GM23338 (cell line): ENCODE measurements at regions not wholly inside any gene's neighbourhood (a gene's known extent, or its start where the extent isn't known, plus 50 kb on each side); places are given as distances from the start of the nearest gene placed in this dataset.

ENCODE experiments used
- ATAC-seq: fragments of 200-7000 bp; cut with Tn5 transposase; 3 replicates; pipeline ENCODE4 v1.9.1; 2020
- DNase-seq: peaks from one replicate; pipeline ENCODE4 v3.0.0-alpha.2; 2015; ENCODE audit warnings: low spot score
- H2AFZ ChIP-seq: fragments of 200-600 bp; sonication (generic); 2 replicates; pipeline ENCODE4 v1.8.0; 2016; ENCODE audit warnings: antibody characterized with exemption, mild to moderate bottlenecking, moderate library complexity
- H3F3A ChIP-seq: fragments of 200-600 bp; sonication (generic); replicated peaks from 2 replicates; pipeline ENCODE4 v1.8.0; 2017; ENCODE audit warnings: antibody characterized with exemption, mixed run types, low read depth
- H3K27ac ChIP-seq: fragments of 200-600 bp; sonication (generic); 2 replicates; pipeline ENCODE4 v1.6.1; 2016; ENCODE audit warnings: low read depth
- H3K27me3 ChIP-seq: fragments of 200-600 bp; sonication (generic); 2 replicates; pipeline ENCODE4 v1.8.0; 2016; ENCODE audit warnings: mild to moderate bottlenecking, mixed run types, moderate library complexity; ENCODE audit not compliant: insufficient read depth
- H3K36me3 ChIP-seq: fragments of 200-600 bp; sonication (generic); 2 replicates; pipeline ENCODE4 v1.8.0; 2016; ENCODE audit warnings: mild to moderate bottlenecking; ENCODE audit not compliant: insufficient read depth
- H3K4me1 ChIP-seq: fragments of 200-600 bp; sonication (generic); 2 replicates; pipeline ENCODE4 v1.8.0; 2016; ENCODE audit warnings: mild to moderate bottlenecking, moderate library complexity; ENCODE audit not compliant: insufficient read depth
- H3K4me2 ChIP-seq: fragments of 200-600 bp; sonication (generic); 2 replicates; pipeline ENCODE4 v1.7.1; 2017; ENCODE audit warnings: mixed run types
- H3K4me3 ChIP-seq: fragments of 200-600 bp; sonication (generic); 2 replicates; pipeline ENCODE4 v1.6.1; 2016; ENCODE audit warnings: mixed run types
- H3K79me2 ChIP-seq: fragments of 200-600 bp; sonication (generic); replicated peaks from 2 replicates; pipeline ENCODE4 v1.8.0; 2017; ENCODE audit warnings: mild to moderate bottlenecking; ENCODE audit not compliant: insufficient read depth
- H3K9me2 ChIP-seq: fragments of 200-600 bp; sonication (generic); 2 replicates; pipeline ENCODE4 v1.8.0; 2017; ENCODE audit not compliant: insufficient read depth
- H4K20me1 ChIP-seq: fragments of 200-600 bp; sonication (generic); replicated peaks from 2 replicates; pipeline ENCODE4 v1.8.0; 2017; ENCODE audit warnings: mild to moderate bottlenecking; ENCODE audit not compliant: insufficient read depth
- H3K27ac Mint-ChIP-seq: 2 replicates; pipeline ENCODE4 v1.8.0; 2020; ENCODE audit warnings: inconsistent platforms, mild to moderate bottlenecking, moderate library complexity, mixed read lengths
- H3K27me3 Mint-ChIP-seq: 3 replicates; pipeline ENCODE4 v1.8.0; 2022; ENCODE audit warnings: low read depth, mild to moderate bottlenecking, moderate library complexity, mixed read lengths, inconsistent platforms; ENCODE audit not compliant: insufficient read depth, poor library complexity
- H3K36me3 Mint-ChIP-seq: 3 replicates; pipeline ENCODE4 v1.8.0; 2021; ENCODE audit warnings: low read depth, mild to moderate bottlenecking, inconsistent platforms, moderate library complexity, mixed read lengths
- H3K4me1 Mint-ChIP-seq: 3 replicates; pipeline ENCODE4 v1.8.0; 2020; ENCODE audit warnings: mild to moderate bottlenecking, inconsistent platforms, mixed read lengths
- H3K4me3 Mint-ChIP-seq: 3 replicates; pipeline ENCODE4 v1.8.0; 2021; ENCODE audit warnings: moderate library complexity, mild to moderate bottlenecking, inconsistent platforms, mixed read lengths
- H3K9me3 Mint-ChIP-seq: 3 replicates; pipeline ENCODE4 v1.8.0; 2020; ENCODE audit warnings: moderate library complexity, mild to moderate bottlenecking, inconsistent platforms, mixed read lengths
- CREB1 ChIP-seq: fragments of 250-450 bp; sonication (Bioruptor Pico); IDR thresholded peaks from 2 replicates; pipeline ENCODE4 v1.5.0; 2020; ENCODE audit warnings: low read depth, mild to moderate bottlenecking, moderate library complexity
- CTCF ChIP-seq, 2 experiments: fragments of 200-600 bp in 1 of 2; sonication (generic) in 1 of 2; conservative IDR thresholded peaks; 2 replicates each; pipeline versions ENCODE4 v1.5.1 to v1.6.1; 2016 to 2017; ENCODE audit warnings: antibody characterized with exemption in 2 of 2, low read depth in 2 of 2, mild to moderate bottlenecking in 2 of 2, moderate library complexity in 1 of 2
- ETS1 ChIP-seq: IDR thresholded peaks from 2 replicates; pipeline ENCODE4 v1.6.1; 2016; ENCODE audit warnings: antibody characterized with exemption
- EZH2 ChIP-seq: fragments of 200-600 bp; sonication (generic); IDR thresholded peaks from one replicate; pipeline ENCODE4 v1.8.0; 2017; ENCODE audit warnings: antibody characterized with exemption, mild to moderate bottlenecking, low read depth; ENCODE audit not compliant: unreplicated experiment
- JUNB ChIP-seq: IDR thresholded peaks from one replicate; pipeline ENCODE4 v1.6.1; 2016; ENCODE audit warnings: antibody characterized with exemption; ENCODE audit not compliant: unreplicated experiment
- NANOG ChIP-seq: IDR thresholded peaks from 2 replicates; pipeline ENCODE4 v1.6.1; 2016; ENCODE audit warnings: antibody characterized with exemption, borderline replicate concordance
- STAT1 ChIP-seq: IDR thresholded peaks from one replicate; pipeline ENCODE4 v1.6.1; 2016; ENCODE audit warnings: antibody characterized with exemption; ENCODE audit not compliant: unreplicated experiment
- ZNF114 ChIP-seq: fragments of 250-450 bp; sonication (Bioruptor Pico); IDR thresholded peaks from 2 replicates; pipeline ENCODE4 v1.5.0; 2020; ENCODE audit warnings: mild to moderate bottlenecking, moderate library complexity
- ZNF462 ChIP-seq: fragments of 250-450 bp; sonication (Bioruptor Pico); IDR thresholded peaks from 2 replicates; pipeline ENCODE4 v1.5.0; 2020; ENCODE audit warnings: mild to moderate bottlenecking, moderate library complexity

GRCh38 chr7:25720427-25720826 lies 431.6 kb upstream of the NFE2L3 start:
- Mint-ChIP-seq H3K27ac (no peak overlapping the region), H3K36me3 (no peaks in the 10 kb centered on the region), H3K4me3 (no peak overlapping the region), H3K4me1 (peaks cover 7% of the 10 kb centered on the region; the same call in 2 of the 3 replicates), H3K9me3 (no peaks in the 10 kb centered on the region), H3K27me3 (peaks cover 3% of the 10 kb centered on the region)
- peak; percentile 82 for ATAC-seq
- no peaks in the 10 kb centered on the region for H3K79me2 ChIP-seq
- H3K4me3 ChIP-seq = no peak overlapping the region
- no peak overlapping the region for H3K4me2 ChIP-seq
- H3K27me3 ChIP-seq = no peaks in the 10 kb centered on the region
- no peaks in the 10 kb centered on the region for H3K9me2 ChIP-seq
- TF ChIP-seq CTCF (conservative IDR thresholded peaks at IDR 0.05; ENCODE audit: low read depth in 2 of 2) (peak; percentile 65 to 68), ETS1 (no peak), STAT1 (no peak)
- no peaks in the 10 kb centered on the region for H3K36me3 ChIP-seq
- H3F3A ChIP-seq = no peaks in the 10 kb centered on the region
- DNase-seq = peak; percentile 58
- no peak overlapping the region for H3K27ac ChIP-seq
- no peak overlapping the region for H2AFZ ChIP-seq
- H4K20me1 ChIP-seq = no peaks in the 10 kb centered on the region
- no peaks in the 10 kb centered on the region; the same call in 1 of the 2 replicates for H3K4me1 ChIP-seq

- Mint-ChIP-seq H3K27me3 (peaks cover 3% of the 10 kb centered on the region), H3K4me3 (no peak overlapping the region), H3K27ac (no peak overlapping the region), H3K4me1 (peaks cover 25% of the 10 kb centered on the region), H3K36me3 (no peaks in the 10 kb centered on the region), H3K9me3 (no peaks in the 10 kb centered on the region)
- H3K27me3 ChIP-seq = no peaks in the 10 kb centered on the region
- H3K27ac ChIP-seq = no peak overlapping the region
- no peaks in the 10 kb centered on the region for H3F3A ChIP-seq
- H3K4me2 ChIP-seq = no peak overlapping the region
- no peaks in the 10 kb centered on the region for H4K20me1 ChIP-seq
- H3K9me2 ChIP-seq = no peaks in the 10 kb centered on the region
- no peak for DNase-seq
- H2AFZ ChIP-seq = no peak overlapping the region; the same call in 1 of the 2 replicates
- no peak overlapping the region for H3K4me3 ChIP-seq
- peaks cover 20% of the 10 kb centered on the region for H3K4me1 ChIP-seq
- no peaks in the 10 kb centered on the region for H3K79me2 ChIP-seq
- no peaks in the 10 kb centered on the region for H3K36me3 ChIP-seq
- no peak for ATAC-seq
- TF ChIP-seq CREB1 (CRISPR knock-in tag) (no peak), ETS1 (no peak), JUNB (no peak), NANOG (no peak), EZH2 (no peak), ZNF462 (CRISPR knock-in tag) (no peak), ZNF114 (CRISPR knock-in tag) (no peak), CTCF (conservative IDR thresholded peaks at IDR 0.05; ENCODE audit: low read depth in 2 of 2) (no peak)
Measured at GRCh38 chr7:25722856-25723255, 429.1 kb upstream of the NFE2L3 start.
